ENCODE measurements at regions not wholly inside any gene's neighbourhood (a gene's known extent, or its start where the extent isn't known, plus 50 kb on each side); places are given as distances from the start of the nearest gene placed in this dataset.

DNA sequence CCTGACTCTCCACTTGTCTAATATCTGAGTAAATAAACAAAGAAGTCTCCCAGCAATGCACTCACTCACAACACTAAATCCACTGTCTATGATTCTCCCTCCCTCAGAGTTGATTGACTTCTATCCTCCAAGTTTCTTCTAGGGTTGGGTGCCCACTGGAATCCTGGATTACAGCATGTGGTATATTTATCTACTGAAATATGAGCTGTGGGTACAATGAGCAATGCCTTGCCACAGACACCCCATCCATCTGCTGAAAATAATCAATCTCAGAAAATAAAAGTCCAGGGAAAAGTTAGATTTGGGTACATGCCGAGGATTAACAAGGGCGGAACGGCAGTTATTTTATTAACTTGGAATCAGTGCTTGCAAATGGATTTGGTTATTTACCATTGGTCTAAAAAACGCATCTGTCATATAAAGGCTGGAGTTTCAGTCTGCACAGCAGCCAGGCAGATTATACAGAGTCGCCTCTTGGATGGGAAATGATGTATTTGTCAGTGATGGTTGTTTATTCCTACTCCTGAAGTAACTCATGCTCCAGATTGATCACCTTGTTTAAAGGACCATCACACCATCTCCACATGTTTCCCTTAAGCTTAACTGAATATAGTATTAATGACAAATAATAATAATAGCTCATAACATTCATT, 193.9 kb upstream of the SOX9 start:
- H3K27ac ChIP-seq: no peak overlapping the region
- intact Hi-C loops (cut with DNase I): no loop called here
- H3K27me3 ChIP-seq: no peaks in the 10 kb centered on the region
- no peak for DNase-seq (ENCODE audit: low spot score in 2 of 2)
- H3K36me3 ChIP-seq: no peaks in the 10 kb centered on the region
- H3K4me1 ChIP-seq: no peaks in the 10 kb centered on the region
- no peak overlapping the region for H3K4me3 ChIP-seq
- no peak for TF ChIP-seq CTCF (IDR thresholded peaks at IDR 0.05)
- no peaks in the 10 kb centered on the region for H3K9me3 ChIP-seq

GRCh38 chr17:71933306-71933705, 187.5 kb upstream of the SOX9 start:
- Histone ChIP-seq H3K4me1 (no peaks in the 10 kb centered on the region), H3K27ac (no peak overlapping the region), H3K9me3 (no peaks in the 10 kb centered on the region), H3K36me3 (no peaks in the 10 kb centered on the region), H3K4me3 (no peak overlapping the region), H3K27me3 (no peaks in the 10 kb centered on the region)
- TF ChIP-seq CTCF (IDR thresholded peaks at IDR 0.05): no peak
- intact Hi-C loops (cut with DNase I): no loop called here
- DNase-seq (ENCODE audit: low spot score in 2 of 2): no peak

DNA sequence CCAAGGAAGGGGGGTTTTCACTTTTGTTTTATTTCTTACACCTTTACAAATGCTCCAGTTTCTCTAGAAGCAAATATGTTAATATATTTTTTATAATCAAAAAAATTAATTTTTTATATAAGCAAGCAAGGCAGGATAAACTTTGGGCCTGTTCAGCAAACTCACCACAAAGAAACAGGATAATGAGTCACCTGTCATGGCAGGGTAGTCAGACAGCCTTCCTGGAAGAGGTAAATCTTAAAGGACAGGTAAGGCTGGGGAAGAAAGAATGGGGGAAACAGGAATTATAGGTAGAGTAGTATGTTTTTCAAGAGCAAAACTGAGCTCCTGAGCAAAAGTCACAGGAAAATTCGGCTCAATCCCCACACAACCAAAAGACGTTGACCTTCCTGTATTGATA, 186.3 kb upstream of the SOX9 start:
- Histone ChIP-seq H3K36me3 (no peaks in the 10 kb centered on the region), H3K4me3 (no peak overlapping the region), H3K4me1 (no peaks in the 10 kb centered on the region), H3K27ac (no peak overlapping the region), H3K27me3 (no peaks in the 10 kb centered on the region), H3K9me3 (no peaks in the 10 kb centered on the region)
- TF ChIP-seq CTCF (IDR thresholded peaks at IDR 0.05): no peak
- intact Hi-C loops (cut with DNase I): no loop called here
- no peak for DNase-seq (ENCODE audit: low spot score in 2 of 2)

- Histone ChIP-seq H3K4me1 (no peaks in the 10 kb centered on the region), H3K36me3 (no peaks in the 10 kb centered on the region), H3K4me3 (no peak overlapping the region), H3K9me3 (no peaks in the 10 kb centered on the region), H3K27me3 (no peaks in the 10 kb centered on the region), H3K27ac (no peak overlapping the region)
- no peak for TF ChIP-seq CTCF (IDR thresholded peaks at IDR 0.05)
- intact Hi-C loops (cut with DNase I): no loop called here
- DNase-seq (ENCODE audit: low spot score in 2 of 2): no peak
Observed at GRCh38 chr17:71935341-71935740, 185.5 kb upstream of the SOX9 start.

DNA sequence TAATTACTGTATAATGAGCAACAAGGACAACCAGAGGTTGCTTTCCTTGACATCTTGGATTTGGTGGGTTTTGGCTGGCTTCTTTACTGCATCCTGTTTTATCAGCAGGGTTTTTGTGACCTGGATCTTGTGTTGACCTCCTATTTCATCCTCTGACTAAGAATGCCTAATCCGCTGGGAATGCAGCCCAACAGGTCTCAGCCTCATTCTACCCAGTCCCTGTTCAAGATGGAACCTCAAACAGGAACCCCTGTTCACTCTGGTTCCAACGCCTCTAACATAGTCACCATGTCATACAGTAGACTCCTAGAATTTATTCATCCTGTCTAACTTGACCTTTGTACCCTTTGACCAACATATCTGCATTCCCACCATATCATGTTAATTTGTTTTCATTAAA, 183.8 kb upstream of the SOX9 start:
- intact Hi-C loops (cut with DNase I): no loop called here
- DNase-seq (ENCODE audit: low spot score in 2 of 2): no peak
- Histone ChIP-seq H3K4me1 (no peaks in the 10 kb centered on the region), H3K9me3 (no peaks in the 10 kb centered on the region), H3K27ac (no peak overlapping the region), H3K4me3 (no peak overlapping the region), H3K27me3 (no peaks in the 10 kb centered on the region), H3K36me3 (no peaks in the 10 kb centered on the region)
- no peak for TF ChIP-seq CTCF (IDR thresholded peaks at IDR 0.05)

GRCh38 chr17:71937914-71938313, 182.9 kb upstream of the SOX9 start:
- intact Hi-C loops (cut with DNase I): no loop called here
- H3K27ac ChIP-seq: no peak overlapping the region
- no peaks in the 10 kb centered on the region for H3K4me1 ChIP-seq
- no peak for TF ChIP-seq CTCF (IDR thresholded peaks at IDR 0.05)
- H3K9me3 ChIP-seq: no peaks in the 10 kb centered on the region
- H3K27me3 ChIP-seq: no peaks in the 10 kb centered on the region
- H3K4me3 ChIP-seq: no peak overlapping the region
- DNase-seq (ENCODE audit: low spot score in 2 of 2): no peak
- no peaks in the 10 kb centered on the region for H3K36me3 ChIP-seq
